A549 (cell line): ENCODE measurements at regions not wholly inside any gene's neighbourhood (a gene's known extent, or its start where the extent isn't known, plus 50 kb on each side); places are given as distances from the start of the nearest gene placed in this dataset.

Experiments used
- ATAC-seq, 2 experiments: fragments of 200-7000 bp in 1 of 2; fragments of >200 bp in 1 of 2; cut with Nextera tagmentation in 1 of 2; cut with Tn5 transposase in 1 of 2; 3 replicates each; pipeline versions ENCODE4 v1.8.0 to v1.9.1; 2018 to 2020; ENCODE audit warnings: mild to moderate bottlenecking in 1 of 2, moderate library complexity in 1 of 2
- CTCF ChIA-PET: fragments of 300-600 bp; sonication (Branson Sonifier 250); formaldehyde crosslinking; extraction: SDS; loops from one replicate; lab custom pipeline; 2021; ENCODE audit warnings: antibody characterized with exemption, inconsistent platforms; lab: Yijun Ruan, JAX
- POLR2A ChIA-PET: fragments of 350-600 bp; formaldehyde crosslinking; extraction: SDS; loops from one replicate; lab custom pipeline; 2021; ENCODE audit warnings: antibody characterized with exemption, inconsistent platforms; lab: Yijun Ruan, JAX
- DNase-seq, 2 experiments: peaks; one replicate each; pipeline versions ENCODE4 v3.0.0 to v3.0.0-alpha.2; 2011 to 2016; ENCODE audit warnings: low read depth in 1 of 2, low spot score in 1 of 2
- FAIRE-seq: peaks from 2 replicates; lab custom pipeline; 2011; peaks lifted over from hg19 to GRCh38; lab: Jason Lieb, UNC
- H3K27ac ChIP-seq, 2 experiments: fragments of >200 bp; sonication (Bioruptor Twin); formaldehyde crosslinking; 3 replicates each; pipeline ENCODE4 v1.5.1; 2016 to 2017
- H3K4me1 ChIP-seq: fragments of >200 bp; sonication (Bioruptor Twin); formaldehyde crosslinking; 3 replicates; pipeline ENCODE4 v1.6.1; 2016
- H3K4me2 ChIP-seq: fragments of >200 bp; sonication (Bioruptor Twin); formaldehyde crosslinking; 3 replicates; pipeline ENCODE4 v1.6.1; 2016
- H3K4me3 ChIP-seq: fragments of >200 bp; sonication (Bioruptor Twin); formaldehyde crosslinking; 3 replicates; pipeline ENCODE4 v1.5.1; 2016
- H3K9me3 ChIP-seq: fragments of >200 bp; sonication (Bioruptor Twin); formaldehyde crosslinking; 3 replicates; pipeline ENCODE4 v1.6.1; 2016
- CBX2 ChIP-seq: fragments of 200-600 bp; sonication (generic); IDR thresholded peaks from 2 replicates; pipeline ENCODE4 v1.6.1; 2016; ENCODE audit warnings: low read depth, mild to moderate bottlenecking, borderline replicate concordance
- CHD2 ChIP-seq: fragments of 150-350 bp; IDR thresholded peaks from 2 replicates; pipeline ENCODE4 v1.6.1; 2014; ENCODE audit warnings: low read length; ENCODE audit not compliant: partially characterized antibody
- FOSB ChIP-seq: fragments of 250-450 bp; sonication (Bioruptor Pico); IDR thresholded peaks from 2 replicates; pipeline ENCODE4 v1.5.0; 2020; ENCODE audit warnings: mild to moderate bottlenecking, moderate library complexity
- FOSL2 ChIP-seq, 2 experiments: fragments of 450-650 bp in 1 of 2; fragments of >200 bp in 1 of 2; sonication (Bioruptor Twin) in 1 of 2; formaldehyde crosslinking; IDR thresholded peaks; 2 replicates each; pipeline versions ENCODE4 v1.5.0 to v1.6.1; 2016 to 2020; ENCODE audit warnings: mild to moderate bottlenecking in 1 of 2, moderate library complexity in 1 of 2
- FOXS1 ChIP-seq: fragments of 250-450 bp; sonication (Bioruptor Pico); IDR thresholded peaks from 2 replicates; pipeline ENCODE4 v1.5.0; 2020; ENCODE audit warnings: mild to moderate bottlenecking, moderate library complexity
- GATA3 ChIP-seq: IDR thresholded peaks from 2 replicates; pipeline ENCODE4 v1.6.1; 2012; ENCODE audit warnings: borderline replicate concordance
- HOXB13 ChIP-seq: fragments of 250-450 bp; sonication (Bioruptor Pico); IDR thresholded peaks from 2 replicates; pipeline ENCODE4 v1.5.0; 2020; ENCODE audit warnings: low read depth, mild to moderate bottlenecking, moderate library complexity
- JUN ChIP-seq, 2 experiments: fragments of >200 bp; sonication (Bioruptor Twin); formaldehyde crosslinking; IDR thresholded peaks; 2 replicates in 1 of 2; 3 replicates in 1 of 2; pipeline ENCODE4 v1.6.1; 2016 to 2017
- KDM5A ChIP-seq: fragments of 200-600 bp; sonication (generic); IDR thresholded peaks from 2 replicates; pipeline ENCODE4 v1.6.1; 2016; ENCODE audit warnings: antibody characterized with exemption, mild to moderate bottlenecking
- NPAS2 ChIP-seq: fragments of 250-450 bp; sonication (Bioruptor Pico); IDR thresholded peaks from 2 replicates; pipeline ENCODE4 v1.8.0; 2022; ENCODE audit warnings: mild to moderate bottlenecking, moderate library complexity, borderline replicate concordance
- PHF8 ChIP-seq: fragments of 200-600 bp; sonication (generic); IDR thresholded peaks from 2 replicates; pipeline ENCODE4 v1.6.1; 2016; ENCODE audit warnings: low read depth, mild to moderate bottlenecking, antibody characterized with exemption, moderate library complexity, borderline replicate concordance
- RNF2 ChIP-seq: fragments of 200-600 bp; sonication (generic); IDR thresholded peaks from 2 replicates; pipeline ENCODE4 v1.6.1; 2016; ENCODE audit warnings: low read depth, mild to moderate bottlenecking, antibody characterized with exemption, moderate library complexity, borderline replicate concordance
- SMC3 ChIP-seq: fragments of >200 bp; sonication (Bioruptor Twin); formaldehyde crosslinking; IDR thresholded peaks from 3 replicates; pipeline ENCODE4 v1.6.1; 2018; ENCODE audit warnings: inconsistent platforms
- TP53 ChIP-seq: fragments of 250-450 bp; sonication (Bioruptor Pico); IDR thresholded peaks from 2 replicates; pipeline ENCODE4 v1.5.0; 2021; ENCODE audit warnings: mild to moderate bottlenecking, moderate library complexity
- ZC3H11A ChIP-seq: fragments of 450-650 bp; IDR thresholded peaks from 2 replicates; pipeline ENCODE4 v1.6.1; 2014; ENCODE audit warnings: antibody characterized with exemption, mild to moderate bottlenecking
- ZNF302 ChIP-seq: fragments of 250-450 bp; sonication (Bioruptor Pico); IDR thresholded peaks from 2 replicates; pipeline ENCODE4 v1.9.0; 2021; ENCODE audit warnings: inconsistent platforms, mild to moderate bottlenecking, moderate library complexity
- WGBS: methylation state at CpG from one replicate; pipeline ENCODE4 v1.1.6; 2017; ENCODE audit errors: missing lambda C conversion rate; 5-methylcytosine and 5-hydroxymethylcytosine counted together
- TF ChIP-seq, protein P1 (sequence below): fragments of 150-350 bp; IDR thresholded peaks from 2 replicates; pipeline ENCODE4 v1.6.1; 2014; ENCODE audit warnings: low read depth, mild to moderate bottlenecking, low read length
- TF ChIP-seq, protein P2 (sequence below): IDR thresholded peaks from 2 replicates; pipeline ENCODE4 v1.6.1; 2012

DNA sequence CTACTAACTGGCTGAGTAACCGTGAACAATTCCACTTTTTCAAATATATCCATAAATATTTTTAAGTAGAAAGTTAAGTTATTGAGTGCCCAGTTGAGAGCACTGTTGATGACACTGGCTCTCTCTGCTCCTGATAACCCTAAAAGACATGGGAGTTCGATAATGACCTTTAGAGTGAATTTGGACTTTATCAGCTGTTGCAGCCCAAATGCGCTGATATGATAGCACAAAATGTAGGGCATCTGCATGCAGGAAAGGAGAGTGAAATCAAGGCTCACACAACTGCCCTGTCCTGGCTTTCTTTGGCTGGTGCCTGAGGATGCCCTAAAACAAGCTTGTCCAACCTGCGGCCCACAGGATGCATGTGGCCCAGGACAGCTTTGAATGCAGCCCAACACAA is 60.0 kb upstream of the ALK start (continued):
- TF ChIP-seq, protein P1, sequence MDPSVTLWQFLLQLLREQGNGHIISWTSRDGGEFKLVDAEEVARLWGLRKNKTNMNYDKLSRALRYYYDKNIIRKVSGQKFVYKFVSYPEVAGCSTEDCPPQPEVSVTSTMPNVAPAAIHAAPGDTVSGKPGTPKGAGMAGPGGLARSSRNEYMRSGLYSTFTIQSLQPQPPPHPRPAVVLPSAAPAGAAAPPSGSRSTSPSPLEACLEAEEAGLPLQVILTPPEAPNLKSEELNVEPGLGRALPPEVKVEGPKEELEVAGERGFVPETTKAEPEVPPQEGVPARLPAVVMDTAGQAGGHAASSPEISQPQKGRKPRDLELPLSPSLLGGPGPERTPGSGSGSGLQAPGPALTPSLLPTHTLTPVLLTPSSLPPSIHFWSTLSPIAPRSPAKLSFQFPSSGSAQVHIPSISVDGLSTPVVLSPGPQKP, result no peak
- TF ChIP-seq FOSL2 (IDR thresholded peaks at IDR 0.05) (no peak), FOSL2 (CRISPR knock-in tag; IDR thresholded peaks at IDR 0.05) (no peak), NPAS2 (no peak), HOXB13 (CRISPR knock-in tag) (no peak), KDM5A (no peak), FOXS1 (no peak), ZNF302 (CRISPR knock-in tag) (no peak), CHD2 (no peak), SMC3 (no peak), RNF2 (no peak)
- TF ChIP-seq, all 56 proteins: peak for 0

- ATAC-seq, result no peak
- ChIA-PET POLR2A (no interaction called here), CTCF (interaction anchor here (1.4 to 2.0 kb wide), 2 partner anchors 12 to 14 kb away, joined by 4 to 5 read pairs; no protein-coding TSS in a partner anchor)
- no peak for DNase-seq
- TF ChIP-seq CBX2 (no peak), GATA3 (no peak), TP53 (CRISPR knock-in tag) (no peak), FOSB (CRISPR knock-in tag) (no peak)
- no peak overlapping the region for H3K4me2 ChIP-seq
- H3K4me1 ChIP-seq, result no peaks in the 10 kb centered on the region
- no peak overlapping the region for H3K27ac ChIP-seq
- no peaks in the 10 kb centered on the region for H3K9me3 ChIP-seq
- no peak for FAIRE-seq
- H3K4me3 ChIP-seq, result no peak overlapping the region
- 32% methylated on average over 4 of the region's 4 CpGs for WGBS
Observed at GRCh38 chr2:29983308-29983707, 61.9 kb upstream of the ALK start.

GRCh38 chr2:29987146-29987545 is 65.8 kb upstream of the ALK start:
- TF ChIP-seq FOSL2 (IDR thresholded peaks at IDR 0.05) (no peak), FOSL2 (CRISPR knock-in tag; IDR thresholded peaks at IDR 0.05) (0 out of 2 replicates have a peak, but pooled peaks have one; percentile 5), JUN (IDR thresholded peaks at IDR 0.05) (no peak)
- 0% methylated on average over 1 of the region's 1 CpG for WGBS
- H3K27ac ChIP-seq, result no peak overlapping the region
- FAIRE-seq (no peak), DNase-seq (no peak), ATAC-seq (no peak)
- POLR2A ChIA-PET, result no interaction called here
- H3K4me2 ChIP-seq, result no peak overlapping the region
- no peak overlapping the region for H3K4me3 ChIP-seq
- no peaks in the 10 kb centered on the region for H3K9me3 ChIP-seq
- CTCF ChIA-PET, result interaction anchor here (0.6 to 1.5 kb wide), 2 partner anchors 40 to 1738 kb away, joined by 4 to 5 read pairs; no protein-coding TSS in a partner anchor
- H3K4me1 ChIP-seq, result no peaks in the 10 kb centered on the region

- no peaks in the 10 kb centered on the region for H3K9me3 ChIP-seq
- FAIRE-seq (no peak), ATAC-seq (no peak), DNase-seq (no peak)
- no peak overlapping the region for H3K4me3 ChIP-seq
- no peaks in the 10 kb centered on the region for H3K4me1 ChIP-seq
- 13% methylated on average over 4 of the region's 4 CpGs for WGBS
- no peak for TF ChIP-seq ZC3H11A
- no peak for TF ChIP-seq TP53 (CRISPR knock-in tag)
- TF ChIP-seq, protein P2, sequence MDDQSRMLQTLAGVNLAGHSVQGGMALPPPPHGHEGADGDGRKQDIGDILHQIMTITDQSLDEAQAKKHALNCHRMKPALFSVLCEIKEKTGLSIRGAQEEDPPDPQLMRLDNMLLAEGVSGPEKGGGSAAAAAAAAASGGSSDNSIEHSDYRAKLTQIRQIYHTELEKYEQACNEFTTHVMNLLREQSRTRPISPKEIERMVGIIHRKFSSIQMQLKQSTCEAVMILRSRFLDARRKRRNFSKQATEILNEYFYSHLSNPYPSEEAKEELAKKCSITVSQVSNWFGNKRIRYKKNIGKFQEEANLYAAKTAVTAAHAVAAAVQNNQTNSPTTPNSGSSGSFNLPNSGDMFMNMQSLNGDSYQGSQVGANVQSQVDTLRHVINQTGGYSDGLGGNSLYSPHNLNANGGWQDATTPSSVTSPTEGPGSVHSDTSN, result no peak
- TF ChIP-seq HOXB13 (CRISPR knock-in tag), result no peak
- TF ChIP-seq NPAS2, result no peak
- TF ChIP-seq PHF8, result no peak
- no peak for TF ChIP-seq RNF2
- CTCF ChIA-PET, result no interaction called here
- POLR2A ChIA-PET, result no interaction called here
- no peak overlapping the region for H3K4me2 ChIP-seq
- H3K27ac ChIP-seq, result no peak overlapping the region
Observed at GRCh38 chr2:29990129-29990528, 68.7 kb upstream of the ALK start.
